PFSK-1 (cell line): ENCODE measurements at regions not wholly inside any gene's neighbourhood (a gene's known extent, or its start where the extent isn't known, plus 50 kb on each side); places are given as distances from the start of the nearest gene placed in this dataset.

Source experiments
- FOXP2 ChIP-seq: optimal IDR thresholded peaks from 2 replicates; pipeline ENCODE3; 2011; ENCODE audit warnings: borderline replicate concordance, control low read depth, inconsistent platforms; ENCODE audit not compliant: insufficient read depth; ENCODE audit errors: extremely low read length, extremely low read depth
- POLR2AphosphoS5 ChIP-seq: IDR thresholded peaks from 2 replicates; pipeline ENCODE4 v1.6.1; 2012; ENCODE audit warnings: low read depth, mild to moderate bottlenecking, control low read depth, low read length, moderate library complexity
- REST ChIP-seq, 2 experiments: IDR thresholded peaks; 2 replicates each; pipeline versions ENCODE4 v1.6.1 to v1.8.0; 2011 to 2012; ENCODE audit warnings: low read depth in 2 of 2, low read length in 2 of 2, control low read depth in 1 of 2, inconsistent platforms in 1 of 2, mild to moderate bottlenecking in 1 of 2, moderate library complexity in 1 of 2; ENCODE audit not compliant: insufficient read depth in 1 of 2
- SIN3A ChIP-seq: IDR thresholded peaks from 2 replicates; pipeline ENCODE4 v1.6.1; 2012; ENCODE audit warnings: mild to moderate bottlenecking, low read length, moderate library complexity, borderline replicate concordance; ENCODE audit not compliant: insufficient read depth
- TAF1 ChIP-seq: IDR thresholded peaks from 2 replicates; pipeline ENCODE4 v1.6.1; 2012; ENCODE audit warnings: low read length, control low read depth, borderline replicate concordance; ENCODE audit not compliant: insufficient read depth

GRCh38 chr1:114257554-114257953, 103.9 kb upstream of the SYT6 start:
- TF ChIP-seq SIN3A: no peak
- no peak for TF ChIP-seq FOXP2
- TF ChIP-seq REST (IDR thresholded peaks at IDR 0.05; ENCODE audit: insufficient read depth in 1 of 2, low read depth in 2 of 2, low read length in 2 of 2): no peak
- TF ChIP-seq TAF1: no peak

- TF ChIP-seq SIN3A (no peak), REST (IDR thresholded peaks at IDR 0.05; ENCODE audit: insufficient read depth in 1 of 2, low read depth in 2 of 2, low read length in 2 of 2) (no peak), TAF1 (no peak), POLR2AphosphoS5 (no peak), FOXP2 (no peak)
These were observed 100.2 kb upstream of the SYT6 start for GRCh38 chr1:114253900-114254299.

- no peak for TF ChIP-seq SIN3A
- TF ChIP-seq REST (IDR thresholded peaks at IDR 0.05; ENCODE audit: insufficient read depth in 1 of 2, low read depth in 2 of 2, low read length in 2 of 2): no peak
- no peak for TF ChIP-seq FOXP2
- TF ChIP-seq POLR2AphosphoS5: no peak
- no peak for TF ChIP-seq TAF1
These were observed 97.9 kb upstream of the SYT6 start for GRCh38 chr1:114251573-114251939.

- TF ChIP-seq REST (IDR thresholded peaks at IDR 0.05; ENCODE audit: insufficient read depth in 1 of 2, low read depth in 2 of 2, low read length in 2 of 2) (no peak), SIN3A (no peak), POLR2AphosphoS5 (no peak), FOXP2 (no peak), TAF1 (no peak)
These were observed 97.3 kb upstream of the SYT6 start for GRCh38 chr1:114250683-114251572.
